HG03442 (cell line): ENCODE measurements at regions not wholly inside any gene's neighbourhood (a gene's known extent, or its start where the extent isn't known, plus 50 kb on each side); places are given as distances from the start of the nearest gene placed in this dataset.
"Not testable (repeated sequence)": the region's sequence is repeated elsewhere in the genome, so short reads cannot be mapped to it uniquely, and the experiment has no call there.

Experiments
- ATAC-seq: cut with Tn5 transposase; IDR thresholded peaks from one replicate; pipeline ENCODE4 v1.9.1; 2021; ENCODE audit warnings: mild to moderate bottlenecking, moderate library complexity; ENCODE audit not compliant: unreplicated experiment

DNA sequence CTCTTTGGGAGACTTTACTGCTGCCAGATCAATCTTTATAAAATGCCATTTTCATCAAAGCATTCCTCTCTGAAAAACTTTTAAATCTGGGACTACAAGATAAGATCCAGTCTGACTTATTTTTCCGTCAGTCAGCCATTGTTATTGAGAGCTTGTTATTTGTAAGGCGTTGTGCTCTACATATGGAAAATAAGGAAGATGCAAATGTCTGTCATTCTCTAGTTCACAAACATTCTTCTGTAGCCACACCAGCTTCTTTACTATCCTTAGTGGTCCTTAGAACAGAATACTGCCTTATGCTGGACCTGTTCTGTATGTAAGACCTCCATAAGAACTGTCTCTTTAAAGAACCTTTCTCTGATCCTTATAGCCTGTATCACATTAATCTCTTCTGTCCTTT lies 120.3 kb upstream of the NBPF19 start:
- not testable (repeated sequence) for ATAC-seq

- not testable (repeated sequence) for ATAC-seq
Observed at GRCh38 chr1:149355748-149356147, 119.1 kb upstream of the NBPF19 start.

GRCh38 chr1:149356152-149356551 lies 118.7 kb upstream of the NBPF19 start:
- ATAC-seq, result not testable (repeated sequence)

GRCh38 chr1:149360351-149360750 lies 114.5 kb upstream of the NBPF19 start:
- ATAC-seq, result not testable (repeated sequence)

DNA sequence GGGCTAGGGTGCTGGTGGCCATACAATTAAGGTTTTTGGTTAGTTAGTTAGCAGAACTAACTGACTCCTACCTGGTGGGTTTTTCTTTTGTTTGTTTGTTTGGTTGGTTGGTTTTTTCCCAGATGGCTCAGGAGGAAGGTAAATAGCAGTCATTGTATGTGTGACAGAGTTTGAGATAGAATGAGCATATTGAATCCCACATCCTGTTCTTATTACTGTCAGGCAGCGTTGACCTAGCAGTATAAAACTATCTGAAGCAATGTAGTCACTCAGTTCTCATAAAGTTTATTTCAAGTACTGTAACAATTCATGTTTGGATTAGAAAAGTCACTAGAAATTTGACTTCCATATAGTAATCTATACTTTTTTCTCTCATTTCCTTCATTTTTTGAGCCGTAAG lies 113.5 kb upstream of the NBPF19 start:
- not testable (repeated sequence) for ATAC-seq

GRCh38 chr1:149364188-149364981 lies 110.5 kb upstream of the NBPF19 start:
- not testable (repeated sequence) for ATAC-seq

GRCh38 chr1:149366402-149366801 lies 108.4 kb upstream of the NBPF19 start:
- ATAC-seq, result not testable (repeated sequence)

GRCh38 chr1:149367472-149368044 lies 107.3 kb upstream of the NBPF19 start:
- not testable (repeated sequence) for ATAC-seq

- ATAC-seq, result not testable (repeated sequence)
Observed at GRCh38 chr1:149368337-149368736, 106.5 kb upstream of the NBPF19 start.

- ATAC-seq, result not testable (repeated sequence)
Observed at GRCh38 chr1:149369081-149369480, 105.8 kb upstream of the NBPF19 start.

- ATAC-seq, result not testable (repeated sequence)
Observed at GRCh38 chr1:149371955-149372354, 102.9 kb upstream of the NBPF19 start.

DNA sequence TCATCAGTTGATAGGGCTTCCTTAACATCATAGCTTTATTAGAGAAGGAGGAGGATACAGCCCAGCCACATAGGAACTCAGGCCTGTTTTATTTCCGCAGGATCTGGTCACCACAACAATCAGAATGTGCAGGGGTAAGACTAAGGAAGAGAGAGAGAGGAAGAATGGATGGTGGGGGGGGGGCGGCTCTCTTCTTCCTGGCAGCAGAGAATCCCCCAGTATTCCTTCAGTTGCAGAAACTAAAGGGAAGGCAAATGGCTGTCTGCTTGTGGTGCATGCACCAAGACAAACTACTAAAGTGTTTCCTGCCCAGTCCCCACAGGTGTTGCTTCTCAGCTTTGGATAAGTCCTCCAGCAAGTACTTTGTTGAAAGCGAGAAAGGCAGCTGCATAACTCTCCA lies 96.4 kb upstream of the NBPF19 start:
- not testable (repeated sequence) for ATAC-seq

DNA sequence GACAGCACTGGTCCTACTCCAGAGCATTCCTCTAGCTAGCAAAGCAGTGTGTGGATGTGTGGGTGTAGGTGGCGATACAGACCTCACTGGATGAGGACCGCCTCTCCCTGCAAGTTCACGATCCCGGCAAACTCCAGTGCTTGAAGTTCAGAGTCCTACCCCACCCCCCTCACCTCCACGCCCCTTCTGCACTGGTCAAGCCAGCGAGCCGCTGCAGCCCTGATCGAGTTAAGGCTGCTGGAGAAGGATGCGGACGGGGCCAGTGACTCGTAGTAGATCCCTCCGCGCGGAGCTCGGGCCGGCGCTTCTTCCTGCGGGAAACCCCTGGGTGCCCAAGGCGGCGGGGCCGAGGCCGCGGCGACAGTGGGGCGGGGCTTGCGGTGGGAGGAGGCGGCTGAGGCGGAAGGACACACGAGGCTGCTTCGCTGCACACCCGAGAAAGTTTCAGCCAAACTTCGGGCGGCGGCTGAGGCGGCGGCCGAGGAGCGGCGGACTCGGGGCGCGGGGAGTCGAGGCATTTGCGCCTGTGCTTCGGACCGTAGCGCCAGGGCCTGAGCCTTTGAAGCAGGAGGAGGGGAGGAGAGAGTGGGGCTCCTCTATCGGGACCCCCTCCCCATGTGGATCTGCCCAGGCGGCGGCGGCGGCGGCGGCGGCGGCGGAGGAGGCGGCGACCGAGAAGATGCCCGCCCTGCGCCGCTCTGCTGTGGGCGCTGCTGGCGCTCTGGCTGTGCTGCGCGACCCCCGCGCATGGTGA lies 84.5 kb upstream of the NBPF19 start:
- not testable (repeated sequence) for ATAC-seq

GRCh38 chr1:149390931-149391330 lies 83.9 kb upstream of the NBPF19 start:
- not testable (repeated sequence) for ATAC-seq

GRCh38 chr1:149395802-149396201 lies 79.0 kb upstream of the NBPF19 start:
- not testable (repeated sequence) for ATAC-seq

GRCh38 chr1:149398527-149398926 lies 76.3 kb upstream of the NBPF19 start:
- ATAC-seq, result not testable (repeated sequence)

DNA sequence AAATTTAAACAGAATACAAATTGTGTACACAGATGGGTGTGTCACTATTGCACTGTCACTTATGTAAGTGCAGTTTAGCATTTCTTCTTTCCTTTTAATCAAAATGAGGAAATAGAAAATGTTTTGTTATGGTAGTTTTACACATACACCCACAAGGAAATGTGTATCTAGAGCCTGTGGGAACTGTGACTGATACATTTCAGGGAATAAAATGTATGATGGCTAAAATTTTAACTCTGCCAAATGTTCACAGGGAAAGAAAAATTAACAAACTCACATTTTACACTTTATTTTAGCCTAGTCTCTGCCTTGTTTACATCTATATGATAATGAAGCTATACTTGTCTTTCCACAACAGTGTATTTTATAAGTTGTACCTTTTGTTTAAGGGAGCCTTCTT lies 66.4 kb upstream of the NBPF19 start:
- ATAC-seq, result not testable (repeated sequence)

- not testable (repeated sequence) for ATAC-seq
Observed at GRCh38 chr1:149415373-149415772, 59.5 kb upstream of the NBPF19 start.

- not testable (repeated sequence) for ATAC-seq
Observed at GRCh38 chr1:149418782-149419181, 56.1 kb upstream of the NBPF19 start.

DNA sequence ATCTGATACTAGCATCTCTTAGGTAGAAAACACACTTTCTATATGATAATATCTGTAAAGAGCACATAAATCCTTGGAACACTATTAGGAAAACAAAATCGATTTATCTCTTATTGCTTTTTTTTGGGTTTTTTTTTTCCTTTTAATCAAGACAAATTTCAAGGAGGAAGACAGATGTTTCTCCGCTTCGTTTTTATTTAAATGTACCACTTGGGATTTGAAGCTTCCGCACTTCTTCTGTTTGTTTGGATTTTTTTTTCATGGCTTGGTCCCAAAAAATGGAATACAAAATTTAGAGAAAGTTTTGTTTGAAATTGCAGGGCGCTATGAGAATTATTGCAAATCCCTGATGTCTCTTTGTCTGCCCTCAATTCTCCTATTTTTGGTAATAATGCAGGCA lies 51.7 kb upstream of the NBPF19 start:
- not testable (repeated sequence) for ATAC-seq
